GM18907 (cell line): ENCODE measurements at regions not wholly inside any gene's neighbourhood (a gene's known extent, or its start where the extent isn't known, plus 50 kb on each side); places are given as distances from the start of the nearest gene placed in this dataset.
"Not testable (repeated sequence)": the region's sequence is repeated elsewhere in the genome, so short reads cannot be mapped to it uniquely, and the experiment has no call there.

ENCODE experiments used
- ATAC-seq: cut with Tn5 transposase; IDR thresholded peaks from one replicate; pipeline ENCODE4 v1.9.1; 2021; ENCODE audit warnings: mild to moderate bottlenecking, moderate library complexity; ENCODE audit not compliant: unreplicated experiment

DNA sequence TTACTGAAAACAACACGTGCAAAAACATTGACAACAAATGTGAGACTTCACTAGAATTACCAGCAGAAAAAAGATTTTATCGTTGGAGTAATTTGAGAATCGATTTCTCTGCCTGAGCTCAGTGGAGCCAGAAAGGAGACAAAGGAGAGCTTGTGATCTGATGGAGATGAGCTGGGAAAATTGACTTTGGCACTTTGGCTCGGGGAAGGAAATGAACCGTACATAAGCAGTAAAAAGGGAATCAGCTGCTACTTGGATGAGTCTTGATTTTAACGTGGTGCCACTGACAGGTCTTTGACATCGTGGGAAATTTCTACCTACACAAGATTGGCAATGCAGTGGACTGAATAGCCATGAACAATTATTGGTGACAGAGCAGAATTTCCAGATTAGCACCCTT, 244.7 kb upstream of the RPS23 start:
- ATAC-seq, result no peak

DNA sequence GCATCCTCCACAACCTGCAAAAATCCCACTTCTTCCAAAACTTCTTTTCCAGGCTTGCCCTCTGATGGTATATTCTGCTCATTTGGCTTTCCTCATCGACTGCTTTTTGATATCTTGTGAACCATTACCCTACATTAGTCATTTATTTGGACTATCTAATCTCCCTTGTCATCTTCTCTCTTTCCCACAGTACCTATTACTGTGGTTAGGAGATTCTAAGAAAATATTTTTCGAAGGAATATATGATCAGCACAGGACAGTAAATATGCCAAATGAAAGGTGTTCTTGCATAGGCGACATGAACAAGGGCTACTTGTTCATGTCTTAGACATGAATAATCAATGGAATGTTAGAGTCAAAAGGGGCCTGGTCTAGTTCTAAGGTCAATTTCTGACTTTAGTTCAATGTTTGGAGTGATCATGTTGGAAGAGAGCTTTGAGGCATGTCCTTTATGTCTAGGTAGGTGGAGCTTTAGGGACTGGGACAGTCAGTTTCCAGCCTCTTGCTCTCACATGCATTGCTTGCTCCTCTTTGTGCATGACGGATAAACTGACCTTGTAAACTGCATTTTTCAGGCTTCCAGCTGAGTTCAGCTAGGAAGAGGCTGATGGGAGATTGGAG, 243.4 kb upstream of the RPS23 start:
- ATAC-seq, result no peak

DNA sequence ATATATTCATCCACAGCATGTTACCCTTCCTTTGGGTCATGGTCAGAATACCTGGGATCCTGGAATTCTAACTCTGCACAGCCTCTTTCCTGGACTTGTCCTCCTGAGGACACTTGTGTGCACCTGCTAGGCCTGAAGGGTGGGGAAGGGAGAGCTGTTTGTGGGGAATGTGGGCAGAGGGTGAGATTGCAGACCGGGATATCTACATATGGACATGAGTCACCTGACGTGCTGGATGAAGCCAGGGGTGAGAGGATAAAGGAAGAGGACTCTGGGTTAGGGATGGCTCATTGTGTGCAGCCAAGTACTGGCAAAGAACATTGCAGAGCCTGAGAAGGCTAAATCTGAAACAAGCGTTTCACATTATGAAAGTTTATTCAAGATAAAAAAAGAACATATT, 241.4 kb upstream of the RPS23 start:
- ATAC-seq, result no peak

- no peak for ATAC-seq
These were observed 239.5 kb upstream of the RPS23 start for GRCh38 chr5:82517544-82518075.

- no peak for ATAC-seq
These were observed 235.6 kb upstream of the RPS23 start for GRCh38 chr5:82513738-82514137.

- peak; percentile 85 for ATAC-seq
These were observed 233.9 kb upstream of the RPS23 start for GRCh38 chr5:82512025-82512424.

GRCh38 chr5:82511134-82511533, 233.0 kb upstream of the RPS23 start:
- ATAC-seq, result no peak

GRCh38 chr5:82509762-82510161, 231.6 kb upstream of the RPS23 start:
- no peak for ATAC-seq

GRCh38 chr5:82506390-82506789, 228.2 kb upstream of the RPS23 start:
- not testable (repeated sequence) for ATAC-seq

DNA sequence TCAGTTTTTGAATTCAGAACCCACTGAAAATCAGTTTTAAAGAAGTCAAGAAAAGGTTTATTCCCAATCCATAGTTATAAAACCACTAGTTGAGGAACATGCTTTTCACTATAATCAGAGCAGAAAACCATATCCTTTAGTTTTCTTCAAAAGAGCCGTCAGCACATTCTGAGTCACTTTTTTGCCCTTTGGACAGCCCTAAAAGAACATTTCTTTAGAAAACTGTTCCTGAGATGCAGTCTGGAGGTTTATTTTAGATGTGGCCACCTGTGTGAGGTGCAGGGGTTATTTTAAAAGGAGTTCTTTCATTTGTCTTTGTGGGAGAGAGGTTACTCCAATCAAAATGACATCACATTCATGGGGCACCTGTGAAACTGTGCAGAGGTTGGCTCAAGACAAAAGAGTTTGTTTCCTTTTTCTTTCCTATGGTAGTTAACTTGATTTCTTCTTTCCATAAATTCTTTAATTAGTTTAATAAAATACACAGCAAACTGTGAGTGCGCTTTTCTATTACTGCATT, 221.6 kb upstream of the RPS23 start:
- ATAC-seq, result no peak

GRCh38 chr5:82497242-82497641, 219.1 kb upstream of the RPS23 start:
- ATAC-seq, result no peak

- ATAC-seq, result no peak
These were observed 216.8 kb upstream of the RPS23 start for GRCh38 chr5:82494942-82495341.

GRCh38 chr5:82493221-82493620, 215.1 kb upstream of the RPS23 start:
- no peak for ATAC-seq

GRCh38 chr5:82491397-82491796, 213.2 kb upstream of the RPS23 start:
- ATAC-seq, result no peak

DNA sequence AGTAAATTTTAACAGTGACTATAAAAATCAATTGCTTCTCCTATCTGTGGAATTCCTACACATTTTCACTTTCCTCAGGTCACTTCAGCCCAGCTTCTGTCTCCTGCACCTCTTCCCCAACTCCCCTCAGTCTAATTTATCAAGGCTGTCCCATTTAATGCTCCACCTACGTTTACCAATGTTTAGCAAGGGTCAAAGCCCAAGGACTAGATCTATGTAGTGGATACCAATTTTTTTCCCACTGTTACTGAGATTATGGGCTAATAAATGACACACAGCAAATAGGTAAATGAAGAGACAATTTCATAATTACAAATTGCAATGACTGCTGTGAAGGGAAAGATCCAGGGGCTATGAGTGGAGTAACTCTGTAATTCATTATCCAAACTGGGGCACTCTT, 211.5 kb upstream of the RPS23 start:
- no peak for ATAC-seq

GRCh38 chr5:82487131-82487530, 209.0 kb upstream of the RPS23 start:
- ATAC-seq, result no peak

DNA sequence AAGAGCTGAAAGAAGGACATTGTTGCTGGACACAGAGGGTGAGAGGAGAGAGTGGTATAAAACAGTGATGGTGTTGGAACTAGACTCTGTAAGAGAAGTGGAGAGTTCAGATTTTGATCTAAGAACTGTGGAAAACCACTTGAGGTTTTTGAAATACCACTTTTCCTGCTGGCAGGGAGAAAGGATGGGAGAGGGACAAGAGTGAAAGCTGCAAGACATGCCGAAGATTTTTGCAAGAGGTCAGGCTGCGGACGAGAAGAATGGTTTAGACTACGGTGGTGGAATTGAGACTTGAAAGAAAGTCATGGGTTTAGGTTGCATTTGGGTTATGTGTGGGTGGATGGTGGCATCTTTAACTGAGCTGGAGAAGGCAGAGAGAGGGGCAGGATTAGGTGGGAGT, 202.2 kb upstream of the RPS23 start:
- no peak for ATAC-seq

DNA sequence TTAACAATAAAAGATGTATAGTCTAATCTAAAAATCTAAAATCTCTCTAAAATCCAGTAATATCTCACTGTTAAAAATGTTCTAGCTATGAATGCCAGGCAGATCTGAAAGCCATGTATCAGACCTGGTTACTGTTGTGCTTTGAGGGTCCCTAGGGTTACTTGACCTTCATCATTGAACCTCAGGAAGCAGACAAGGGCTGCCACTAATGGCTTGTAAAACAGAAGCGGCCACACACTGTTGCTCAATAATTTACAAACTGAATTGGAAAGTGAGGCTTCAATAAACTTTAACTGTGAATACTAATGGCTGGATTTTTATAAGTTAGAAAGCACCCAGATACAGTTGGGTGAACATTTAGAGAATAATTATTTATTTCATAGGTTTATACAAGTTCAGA, 198.0 kb upstream of the RPS23 start:
- ATAC-seq, result no peak

- no peak for ATAC-seq
These were observed 195.1 kb upstream of the RPS23 start for GRCh38 chr5:82473262-82473661.

DNA sequence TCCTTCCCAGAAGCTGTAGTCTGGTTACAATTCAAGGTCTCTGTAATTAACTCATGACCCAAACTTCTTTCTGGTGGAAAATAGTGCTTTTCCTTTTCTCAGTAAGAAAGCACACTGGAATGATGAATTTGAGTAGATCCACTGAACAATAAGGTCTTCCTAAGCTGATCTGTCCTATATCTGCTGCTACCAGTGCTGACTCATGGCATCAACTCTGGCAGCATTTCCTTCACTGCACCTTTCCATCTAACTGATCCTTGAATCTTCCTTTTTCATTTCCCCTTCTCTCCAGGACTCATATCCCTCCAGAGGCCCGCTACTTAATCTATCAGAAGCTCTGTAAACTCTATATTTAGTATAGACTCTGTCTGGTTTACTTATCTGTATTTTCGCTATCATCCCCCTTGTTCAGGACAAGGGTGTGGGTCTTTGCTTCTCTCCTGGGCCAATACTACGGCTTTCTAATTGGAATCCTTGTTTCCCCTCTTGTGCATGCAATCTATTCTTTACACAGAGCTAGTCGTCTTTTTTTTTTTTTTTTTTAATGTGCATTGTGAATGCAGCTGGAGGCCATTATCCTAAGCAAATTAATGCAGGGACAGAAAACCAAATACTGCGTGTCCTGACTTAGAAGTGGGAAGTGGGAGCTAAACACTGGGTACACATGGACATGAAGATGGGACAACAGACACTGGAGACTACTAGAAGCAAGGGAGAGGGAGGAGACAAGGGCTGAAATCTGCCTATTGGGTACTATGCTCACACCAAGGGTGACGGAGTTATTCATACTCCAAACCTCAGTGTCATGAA, 192.2 kb upstream of the RPS23 start:
- no peak for ATAC-seq

DNA sequence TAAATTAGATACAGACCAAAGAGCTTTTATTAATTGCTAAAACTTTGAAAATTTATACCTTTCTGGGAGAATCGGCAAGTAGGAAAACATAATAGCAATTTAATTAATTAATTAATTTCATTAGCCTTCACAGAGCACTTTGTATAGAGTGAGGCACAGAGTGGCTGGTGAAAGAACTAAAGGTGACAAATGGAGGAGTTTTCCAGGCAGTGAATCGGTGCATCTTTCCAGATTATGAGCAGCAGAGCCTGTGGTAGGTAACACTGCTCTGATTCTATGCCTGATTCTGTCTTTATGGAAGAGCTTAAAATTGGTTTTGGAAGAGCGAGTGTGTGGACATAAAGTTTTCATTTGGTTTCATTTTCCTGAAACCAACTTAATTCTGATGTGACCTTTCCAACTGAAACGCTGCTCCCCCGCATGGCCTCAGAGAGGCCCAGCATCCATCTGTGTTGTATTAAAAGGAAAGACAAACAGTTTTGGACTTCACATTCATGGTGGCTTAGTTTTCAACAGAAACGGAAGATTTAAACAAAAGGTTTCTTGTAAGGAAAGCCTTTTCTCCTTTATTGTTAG, 188.9 kb upstream of the RPS23 start:
- ATAC-seq, result no peak

GRCh38 chr5:82465235-82465634, 187.1 kb upstream of the RPS23 start:
- ATAC-seq, result no peak
